SIG-M5 treated with dmso at 0.1 percent for 504 hours (cell line): ENCODE measurements at regions not wholly inside any gene's neighbourhood (a gene's known extent, or its start where the extent isn't known, plus 50 kb on each side); places are given as distances from the start of the nearest gene placed in this dataset.
"Not testable (repeated sequence)": the region's sequence is repeated elsewhere in the genome, so short reads cannot be mapped to it uniquely, and the experiment has no call there.

Source experiments
- DNase-seq: peaks from one replicate; lab custom pipeline; 2025; ENCODE audit not compliant: unreplicated experiment; lab: John Stamatoyannopoulos, UW

GRCh38 chr5:82901281-82901888 lies 175.8 kb downstream of the TMEM167A start:
- DNase-seq, result no peak

- DNase-seq, result no peak
Measured at GRCh38 chr5:82894716-82895115, 182.5 kb downstream of the TMEM167A start.

- DNase-seq, result no peak
Measured at GRCh38 chr5:82889088-82889487, 188.1 kb downstream of the TMEM167A start.

GRCh38 chr5:82886911-82887310 lies 190.3 kb downstream of the TMEM167A start:
- DNase-seq, result no peak

GRCh38 chr5:82885627-82886389 lies 191.4 kb downstream of the TMEM167A start:
- no peak for DNase-seq

- DNase-seq, result no peak
Measured at GRCh38 chr5:82884821-82885471, 192.2 kb downstream of the TMEM167A start.

GRCh38 chr5:82882316-82882715 lies 194.9 kb downstream of the TMEM167A start:
- no peak for DNase-seq

GRCh38 chr5:82881571-82882174 lies 195.5 kb downstream of the TMEM167A start:
- no peak for DNase-seq

- no peak for DNase-seq
Measured at GRCh38 chr5:82879089-82879488, 198.1 kb downstream of the TMEM167A start.

GRCh38 chr5:82873452-82873851 lies 203.7 kb downstream of the TMEM167A start:
- DNase-seq, result no peak

- DNase-seq, result not testable (repeated sequence)
Measured at GRCh38 chr5:82872321-82873288, 204.6 kb downstream of the TMEM167A start.

- DNase-seq, result no peak
Measured at GRCh38 chr5:82865625-82866024, 211.6 kb downstream of the TMEM167A start.

GRCh38 chr5:82863266-82863665 lies 213.9 kb downstream of the TMEM167A start:
- no peak for DNase-seq

GRCh38 chr5:82862711-82863110 lies 214.5 kb downstream of the TMEM167A start:
- no peak for DNase-seq

- DNase-seq, result no peak
Measured at GRCh38 chr5:82862261-82862660, 214.9 kb downstream of the TMEM167A start.

- no peak for DNase-seq
Measured at GRCh38 chr5:82861701-82862100, 215.5 kb downstream of the TMEM167A start.

GRCh38 chr5:82859451-82860140 lies 217.6 kb downstream of the TMEM167A start:
- no peak for DNase-seq

- no peak for DNase-seq
Measured at GRCh38 chr5:82858151-82859025, 218.8 kb downstream of the TMEM167A start.
